Occipital lobe (tissue), 1 donor: ENCODE measurements at regions not wholly inside any gene's neighbourhood (a gene's known extent, or its start where the extent isn't known, plus 50 kb on each side); places are given as distances from the start of the nearest gene placed in this dataset.

Experiments used
- DNase-seq: peaks from one replicate; lab custom pipeline; 2025; lab: John Stamatoyannopoulos, UW

DNA sequence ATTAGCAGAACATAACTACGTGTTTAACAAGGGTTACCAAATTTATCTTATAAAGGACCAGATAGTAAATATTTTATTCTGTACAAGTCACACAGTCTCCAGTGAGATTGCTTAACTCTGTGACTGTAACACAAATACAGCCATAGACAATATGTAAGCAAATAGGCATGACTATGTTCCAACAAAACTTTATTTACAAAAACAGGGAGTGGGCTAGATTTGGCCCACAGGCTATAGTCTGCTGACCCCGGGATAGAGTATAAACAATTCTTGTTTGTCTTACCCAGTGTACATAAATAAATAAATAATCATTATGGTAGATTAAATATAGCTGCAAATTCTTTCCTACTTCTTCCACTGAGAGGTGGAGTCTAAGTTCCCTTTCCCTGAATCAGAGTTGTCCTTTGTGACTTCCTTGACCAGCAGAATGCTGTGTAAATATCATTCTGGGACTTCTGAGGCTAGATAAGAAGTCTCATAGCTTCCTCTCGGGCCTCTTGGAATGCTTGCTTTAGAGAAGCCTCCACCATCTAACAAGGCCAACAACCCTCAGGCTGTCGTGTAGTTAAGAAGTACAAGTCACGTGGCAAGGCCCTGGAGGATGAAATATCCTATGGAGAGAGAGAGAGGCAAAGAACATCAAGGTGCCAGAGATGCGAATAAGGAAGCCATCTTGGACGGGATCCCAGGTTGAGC, 59.1 kb upstream of the TMEM244 start:
- DNase-seq, result no peak

- DNase-seq, result no peak
These were observed 50.6 kb upstream of the TMEM244 start for GRCh38 chr6:129911732-129912131.
